Globus pallidus (tissue), 1 donor: ENCODE measurements at regions not wholly inside any gene's neighbourhood (a gene's known extent, or its start where the extent isn't known, plus 50 kb on each side); places are given as distances from the start of the nearest gene placed in this dataset.

Experiments used
- DNase-seq: peaks from one replicate; pipeline ENCODE4 v3.0.0-alpha.2; 2015; ENCODE audit warnings: low spot score

DNA sequence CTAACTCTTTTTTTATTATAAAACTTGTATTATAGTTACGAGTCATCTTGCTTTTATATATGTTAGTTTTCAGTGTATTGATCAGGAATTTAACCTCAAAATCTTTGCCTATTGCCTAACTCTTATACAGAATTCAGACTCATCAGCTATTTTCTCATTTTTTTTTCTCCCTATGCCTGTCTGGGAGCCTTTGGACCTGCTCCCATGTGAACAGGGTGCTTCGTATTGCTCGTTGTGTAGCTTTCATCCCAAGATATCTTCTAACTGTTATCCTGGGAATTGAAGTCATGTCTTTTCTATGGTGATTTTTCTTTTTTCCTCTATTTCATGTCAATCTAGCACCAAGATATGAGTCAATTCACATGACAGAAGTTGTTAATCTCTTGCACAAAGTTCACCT lies 814.0 kb downstream of the SLC4A3 start:
- no peak for DNase-seq

DNA sequence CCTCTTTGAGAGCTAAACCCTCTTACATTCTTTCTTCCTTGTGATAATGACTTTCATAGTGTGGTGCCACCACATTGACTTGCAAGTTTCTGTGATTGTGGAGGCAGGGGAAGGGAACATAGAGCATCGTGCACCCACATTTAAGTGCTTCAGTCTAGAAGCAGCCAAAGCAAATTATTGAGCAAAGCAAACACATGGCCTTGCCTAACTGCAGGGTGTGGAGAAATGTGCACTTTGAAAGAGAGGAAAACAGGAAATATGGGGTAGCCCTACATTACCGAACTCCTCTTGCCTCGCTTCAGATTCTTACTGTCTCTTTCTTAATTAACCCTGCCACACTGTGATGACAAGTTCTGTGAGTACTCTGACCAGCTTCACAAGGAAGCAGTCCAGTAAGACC lies 814.6 kb downstream of the SLC4A3 start:
- DNase-seq: no peak

DNA sequence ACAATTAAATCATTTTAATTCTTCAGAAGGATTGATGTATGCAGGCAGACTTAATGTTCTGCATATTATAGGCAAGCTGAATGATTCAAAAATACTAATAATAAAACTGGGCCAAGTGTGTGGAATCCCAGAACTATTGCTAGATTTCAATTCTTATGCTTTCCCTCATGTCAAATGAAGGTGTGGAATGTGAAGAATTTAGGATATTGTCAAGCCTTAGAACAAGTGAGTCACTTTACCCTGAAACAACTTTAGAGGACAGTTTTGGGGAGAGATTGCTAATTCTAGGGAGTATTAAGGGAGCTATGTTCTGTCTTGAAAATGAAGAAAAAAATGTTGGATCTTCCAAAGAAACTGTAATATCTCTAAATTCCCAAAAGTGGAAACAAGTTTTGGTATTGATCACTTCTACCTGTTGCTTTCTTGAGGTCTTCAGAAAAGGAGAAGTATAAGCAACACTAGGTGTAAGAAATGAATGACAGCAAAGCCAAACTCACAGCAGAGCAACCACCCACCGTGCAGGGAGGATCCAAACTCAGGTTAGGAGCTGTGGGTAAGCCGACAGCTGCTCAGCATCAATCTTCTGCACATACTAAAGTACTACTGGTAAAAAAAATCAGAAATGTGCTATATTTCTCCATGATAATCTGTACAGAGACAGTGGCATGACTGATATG lies 818.1 kb downstream of the SLC4A3 start:
- no peak for DNase-seq

GRCh38 chr2:220446106-220446712 lies 818.8 kb downstream of the SLC4A3 start:
- DNase-seq: no peak

- DNase-seq: no peak
Observed at GRCh38 chr2:220450846-220451245, 823.4 kb downstream of the SLC4A3 start.

- no peak for DNase-seq
Observed at GRCh38 chr2:220451438-220451837, 824.0 kb downstream of the SLC4A3 start.

DNA sequence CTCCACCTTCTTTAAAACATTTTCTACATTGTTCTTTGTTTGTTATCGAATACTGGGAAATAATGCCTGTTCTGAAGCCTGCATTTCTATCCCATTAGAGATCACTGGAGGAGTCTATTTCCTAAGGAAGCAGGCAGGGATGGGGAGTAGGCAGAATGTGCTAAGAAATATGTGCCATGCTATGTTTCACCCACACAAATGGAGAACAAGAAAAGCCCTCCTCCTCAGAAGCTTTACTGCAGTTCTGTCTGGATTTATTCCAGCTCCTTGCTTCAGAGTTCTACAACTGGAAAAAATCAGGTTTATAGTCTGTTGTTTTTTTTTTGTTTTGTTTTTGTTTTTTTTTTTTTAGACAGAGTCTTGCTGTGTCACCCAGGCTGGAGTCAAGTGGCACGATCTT lies 825.1 kb downstream of the SLC4A3 start:
- no peak for DNase-seq

DNA sequence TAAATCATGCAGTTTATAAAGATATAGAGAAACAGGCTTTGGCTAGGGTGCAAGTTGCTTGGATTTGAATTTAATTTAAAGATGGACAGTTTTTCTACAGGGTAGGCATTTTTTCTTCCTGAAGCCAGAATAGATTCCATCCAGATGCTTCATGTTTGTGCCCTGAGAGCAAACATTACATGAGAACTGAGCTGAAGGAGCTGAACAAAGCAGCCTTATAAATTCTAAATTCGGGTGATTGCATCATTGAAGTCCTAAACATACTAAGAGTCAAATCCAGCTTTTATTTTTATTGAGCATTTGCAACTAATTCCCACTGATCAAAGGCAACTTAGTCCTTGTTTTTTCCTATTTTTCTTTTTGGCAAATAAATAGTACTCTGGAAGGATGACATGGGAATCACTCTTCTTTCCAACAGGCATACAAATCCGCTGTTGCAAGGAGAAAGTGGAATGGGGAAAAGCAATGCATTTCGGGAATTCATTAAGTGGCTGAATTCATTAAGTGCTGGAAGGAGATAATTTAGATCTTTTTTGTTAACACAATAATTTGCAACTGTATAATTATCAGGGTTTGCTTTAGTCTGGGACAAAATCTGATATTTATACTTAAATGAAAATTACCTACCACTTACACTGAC lies 828.0 kb downstream of the SLC4A3 start:
- DNase-seq: peak; percentile 6

DNA sequence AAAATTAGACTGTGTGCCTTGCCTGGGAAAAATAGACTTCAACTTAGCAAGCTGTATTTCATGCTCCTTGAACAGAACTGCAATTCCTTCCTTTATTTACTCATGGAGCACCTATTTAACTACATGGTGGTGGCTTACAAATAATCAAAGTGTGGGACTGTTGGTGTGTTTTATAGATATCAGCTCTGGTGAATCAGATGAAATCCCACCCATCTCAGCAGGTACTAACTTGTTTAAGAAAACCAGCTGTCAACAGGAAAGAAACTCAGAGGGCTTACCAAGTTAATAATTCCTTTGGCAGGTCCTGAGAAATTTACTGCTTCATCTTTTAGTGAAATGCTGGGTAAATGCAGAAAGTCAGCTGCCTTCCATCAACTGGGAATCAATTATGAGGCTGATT lies 830.6 kb downstream of the SLC4A3 start:
- no peak for DNase-seq

GRCh38 chr2:220460257-220460985 lies 833.0 kb downstream of the SLC4A3 start:
- DNase-seq: no peak

DNA sequence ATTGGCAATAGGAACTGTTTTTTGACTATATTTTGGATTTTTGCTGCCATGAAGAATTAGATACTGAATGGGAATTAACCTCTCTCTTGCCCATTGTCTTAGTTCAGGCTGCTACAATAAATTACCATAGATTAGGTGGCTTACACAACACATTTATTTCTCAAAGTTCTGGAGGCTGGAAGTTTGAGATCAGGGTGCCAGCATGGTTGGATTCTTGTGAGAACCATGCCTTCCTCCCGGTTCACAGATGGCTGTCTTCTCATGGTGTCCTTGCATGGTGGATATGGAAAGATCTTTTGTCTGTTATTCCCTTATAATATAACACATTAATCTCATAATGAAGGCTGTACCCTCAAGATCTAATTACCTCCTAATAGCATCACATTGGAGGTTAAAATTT lies 836.4 kb downstream of the SLC4A3 start:
- no peak for DNase-seq

- no peak for DNase-seq
Observed at GRCh38 chr2:220465700-220466099, 838.3 kb downstream of the SLC4A3 start.

GRCh38 chr2:220466251-220466691 lies 838.8 kb downstream of the SLC4A3 start:
- no peak for DNase-seq

- DNase-seq: no peak
Observed at GRCh38 chr2:220469201-220469600, 841.8 kb downstream of the SLC4A3 start.

DNA sequence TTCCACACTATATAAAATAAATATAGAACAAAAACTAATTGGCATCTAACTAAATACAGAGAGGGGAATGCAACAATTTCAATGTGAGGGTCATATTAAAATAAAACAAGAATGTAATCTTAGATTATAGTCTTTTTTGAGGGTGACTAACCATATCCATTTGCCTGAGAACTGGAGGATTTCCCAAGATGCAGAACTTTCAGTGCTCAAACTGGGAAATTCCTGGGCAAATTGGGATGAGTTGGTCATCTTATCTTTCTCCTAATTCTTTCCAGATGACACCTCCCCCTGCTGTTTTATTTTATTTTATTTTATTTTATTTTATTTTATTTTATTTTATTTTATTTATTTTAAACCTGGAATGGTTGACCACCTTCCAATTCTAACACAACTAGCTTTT lies 846.2 kb downstream of the SLC4A3 start:
- DNase-seq: no peak

- no peak for DNase-seq
Observed at GRCh38 chr2:220476877-220477276, 849.4 kb downstream of the SLC4A3 start.

DNA sequence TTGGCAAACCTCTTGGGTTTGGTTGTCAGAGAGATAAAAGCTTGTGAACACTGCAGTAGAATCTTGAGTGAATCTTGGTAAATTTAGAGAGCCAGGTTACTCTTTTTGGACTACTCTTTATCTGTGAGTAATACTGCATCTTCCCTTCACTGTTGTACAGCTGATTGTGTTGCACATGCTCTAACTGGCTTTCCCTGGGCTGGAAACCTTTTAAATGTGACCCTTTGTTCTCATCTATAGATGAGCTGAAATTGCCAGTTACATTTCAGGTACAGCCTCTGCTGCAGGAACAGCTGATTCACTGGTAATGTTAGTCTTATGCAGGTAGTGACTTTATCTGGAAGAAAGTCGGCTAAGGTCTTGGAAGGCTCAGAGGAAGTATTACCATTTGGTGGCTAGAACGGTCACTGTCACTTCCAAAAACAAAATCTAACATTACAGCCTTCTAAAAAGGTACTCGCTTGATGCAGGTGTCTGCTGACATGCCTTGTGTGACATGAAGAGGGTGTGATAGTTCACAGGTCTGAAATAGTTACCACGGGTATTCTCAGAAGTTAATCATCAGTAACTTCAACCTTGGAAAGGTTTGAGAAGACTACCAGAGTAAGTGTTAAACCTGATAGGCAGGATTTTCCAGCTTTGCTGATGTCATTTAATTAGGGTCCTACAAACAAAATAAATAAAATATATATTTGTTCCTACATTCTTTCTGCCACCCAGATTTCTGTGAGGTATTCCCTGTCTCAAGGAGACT lies 851.1 kb downstream of the SLC4A3 start:
- no peak for DNase-seq

- no peak for DNase-seq
Observed at GRCh38 chr2:220482716-220483115, 855.3 kb downstream of the SLC4A3 start.

GRCh38 chr2:220489121-220489520 lies 861.7 kb downstream of the SLC4A3 start:
- DNase-seq: no peak

DNA sequence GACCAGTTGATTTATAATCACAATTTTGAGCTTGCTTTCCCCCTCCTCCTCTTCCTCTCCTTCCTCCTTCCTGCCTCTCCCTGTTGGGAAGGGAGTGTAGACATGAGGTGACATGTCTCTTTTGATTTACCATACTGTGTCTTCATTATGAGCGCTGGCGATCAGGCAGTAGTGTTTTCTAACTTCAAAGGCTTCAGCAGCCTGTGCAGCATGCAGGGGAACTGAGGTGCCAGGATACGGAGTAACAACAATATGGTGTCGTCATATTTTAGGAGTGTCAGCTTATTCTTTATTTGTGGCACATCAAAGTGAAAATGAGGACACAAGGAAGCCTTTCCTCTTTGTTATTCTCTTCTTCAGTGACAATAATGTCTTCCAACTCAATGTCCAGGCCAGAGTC lies 864.2 kb downstream of the SLC4A3 start:
- DNase-seq: no peak

- no peak for DNase-seq
Observed at GRCh38 chr2:220493871-220494525, 866.6 kb downstream of the SLC4A3 start.

DNA sequence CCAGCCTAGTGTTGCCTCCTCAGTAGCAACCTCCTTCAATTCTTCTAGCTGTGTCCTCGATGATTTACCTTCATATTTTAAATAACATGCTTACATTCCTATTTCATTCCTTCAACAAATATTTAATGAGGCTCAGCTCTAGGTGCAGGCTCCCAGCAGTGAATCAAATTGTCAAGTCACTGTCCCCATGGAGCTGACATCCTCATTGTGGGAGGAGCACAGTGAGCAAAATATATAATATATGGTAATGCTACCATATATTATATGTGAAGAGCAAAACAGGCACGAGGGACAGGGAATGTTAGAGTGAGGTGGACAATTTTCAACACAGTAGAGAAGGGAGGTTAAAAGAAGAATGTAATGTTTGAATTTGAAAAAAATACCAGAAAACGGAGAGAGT lies 869.1 kb downstream of the SLC4A3 start:
- no peak for DNase-seq
